HL-60 (cell line): ENCODE measurements at regions not wholly inside any gene's neighbourhood (a gene's known extent, or its start where the extent isn't known, plus 50 kb on each side); places are given as distances from the start of the nearest gene placed in this dataset.

ENCODE experiments used
- DNase-seq, 2 experiments: peaks; one replicate each; pipeline ENCODE4 v3.0.0-alpha.2; 2010 to 2020; ENCODE audit warnings: low read depth in 1 of 2, low spot score in 1 of 2
- H3K27ac ChIP-seq: fragments of 250-450 bp; sonication (Bioruptor Pico); replicated peaks from 2 replicates; pipeline ENCODE4 v1.5.1; 2020; ENCODE audit warnings: mild to moderate bottlenecking, moderate library complexity
- H3K27me3 ChIP-seq: fragments of 250-450 bp; sonication (Bioruptor Pico); 2 replicates; pipeline ENCODE4 v1.5.1; 2021; ENCODE audit warnings: mild to moderate bottlenecking, moderate library complexity; ENCODE audit not compliant: insufficient read depth, poor library complexity, severe bottlenecking
- H3K4me3 ChIP-seq: replicated peaks from 2 replicates; pipeline ENCODE4 v1.5.1; 2011; ENCODE audit warnings: mild to moderate bottlenecking, control low read depth, low read length; ENCODE audit not compliant: insufficient read depth
- GABPA ChIP-seq: IDR thresholded peaks from 2 replicates; pipeline ENCODE4 v1.6.1; 2012; ENCODE audit warnings: low read depth
- POLR2AphosphoS5 ChIP-seq: IDR thresholded peaks from 2 replicates; pipeline ENCODE4 v1.6.1; 2012; ENCODE audit warnings: low read depth
- SPI1 ChIP-seq: IDR thresholded peaks from 2 replicates; pipeline ENCODE4 v1.6.1; 2012; ENCODE audit warnings: low read depth, mild to moderate bottlenecking, borderline replicate concordance
- TF ChIP-seq, protein P1 (sequence below): IDR thresholded peaks from 2 replicates; pipeline ENCODE4 v1.6.1; 2012; ENCODE audit warnings: low read depth; ENCODE audit not compliant: insufficient replicate concordance
- TF ChIP-seq, protein P2 (sequence below): IDR thresholded peaks from one replicate; pipeline ENCODE4 v1.5.1; 2011; ENCODE audit warnings: low read length, control low read depth, inconsistent platforms; ENCODE audit not compliant: insufficient read depth

DNA sequence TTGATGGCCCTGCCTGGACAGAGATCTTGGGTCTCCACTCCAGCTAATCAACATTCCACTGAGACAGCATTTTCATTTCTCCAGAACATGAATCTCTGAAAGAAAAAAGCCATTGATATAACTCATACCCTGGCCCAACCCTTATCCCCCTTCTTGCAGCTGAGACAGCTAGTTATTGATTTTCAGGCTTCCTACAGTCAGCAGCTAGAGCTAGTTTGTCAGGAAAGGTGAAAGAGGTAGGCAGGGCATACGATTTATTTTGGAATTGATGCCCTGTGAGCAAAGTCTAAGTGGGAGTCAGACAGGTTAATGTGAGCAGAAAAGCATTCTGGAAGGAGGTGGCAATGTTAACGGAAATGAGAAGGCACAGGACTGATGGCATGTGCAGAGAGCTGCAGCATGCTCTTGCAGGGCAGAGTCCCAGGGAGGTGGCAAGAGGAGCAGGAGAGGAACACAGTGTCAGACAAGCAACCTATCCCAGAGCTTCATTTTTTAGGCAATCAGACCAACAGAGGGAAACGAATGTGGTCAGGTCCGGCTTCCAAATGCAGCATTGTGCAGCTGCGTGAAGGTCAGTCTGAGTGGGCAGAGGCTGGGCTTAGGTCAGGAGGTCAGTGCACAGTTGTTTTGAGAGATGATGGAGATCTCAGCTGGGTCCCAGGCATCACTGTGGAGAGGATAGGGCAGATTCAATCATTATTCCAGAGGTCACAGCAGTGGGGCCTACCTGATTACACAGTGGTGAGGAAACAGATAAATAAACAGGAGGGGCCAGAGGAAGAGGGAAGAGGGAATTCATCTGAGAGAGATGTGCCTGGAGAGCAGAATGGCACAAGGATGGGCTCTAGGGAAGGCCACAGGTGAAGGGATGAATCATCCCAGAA is 134.8 kb downstream of the CMPK2 start:
- TF ChIP-seq, protein P1, sequence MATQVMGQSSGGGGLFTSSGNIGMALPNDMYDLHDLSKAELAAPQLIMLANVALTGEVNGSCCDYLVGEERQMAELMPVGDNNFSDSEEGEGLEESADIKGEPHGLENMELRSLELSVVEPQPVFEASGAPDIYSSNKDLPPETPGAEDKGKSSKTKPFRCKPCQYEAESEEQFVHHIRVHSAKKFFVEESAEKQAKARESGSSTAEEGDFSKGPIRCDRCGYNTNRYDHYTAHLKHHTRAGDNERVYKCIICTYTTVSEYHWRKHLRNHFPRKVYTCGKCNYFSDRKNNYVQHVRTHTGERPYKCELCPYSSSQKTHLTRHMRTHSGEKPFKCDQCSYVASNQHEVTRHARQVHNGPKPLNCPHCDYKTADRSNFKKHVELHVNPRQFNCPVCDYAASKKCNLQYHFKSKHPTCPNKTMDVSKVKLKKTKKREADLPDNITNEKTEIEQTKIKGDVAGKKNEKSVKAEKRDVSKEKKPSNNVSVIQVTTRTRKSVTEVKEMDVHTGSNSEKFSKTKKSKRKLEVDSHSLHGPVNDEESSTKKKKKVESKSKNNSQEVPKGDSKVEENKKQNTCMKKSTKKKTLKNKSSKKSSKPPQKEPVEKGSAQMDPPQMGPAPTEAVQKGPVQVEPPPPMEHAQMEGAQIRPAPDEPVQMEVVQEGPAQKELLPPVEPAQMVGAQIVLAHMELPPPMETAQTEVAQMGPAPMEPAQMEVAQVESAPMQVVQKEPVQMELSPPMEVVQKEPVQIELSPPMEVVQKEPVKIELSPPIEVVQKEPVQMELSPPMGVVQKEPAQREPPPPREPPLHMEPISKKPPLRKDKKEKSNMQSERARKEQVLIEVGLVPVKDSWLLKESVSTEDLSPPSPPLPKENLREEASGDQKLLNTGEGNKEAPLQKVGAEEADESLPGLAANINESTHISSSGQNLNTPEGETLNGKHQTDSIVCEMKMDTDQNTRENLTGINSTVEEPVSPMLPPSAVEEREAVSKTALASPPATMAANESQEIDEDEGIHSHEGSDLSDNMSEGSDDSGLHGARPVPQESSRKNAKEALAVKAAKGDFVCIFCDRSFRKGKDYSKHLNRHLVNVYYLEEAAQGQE: no peak
- no peak for TF ChIP-seq GABPA
- TF ChIP-seq, protein P2, sequence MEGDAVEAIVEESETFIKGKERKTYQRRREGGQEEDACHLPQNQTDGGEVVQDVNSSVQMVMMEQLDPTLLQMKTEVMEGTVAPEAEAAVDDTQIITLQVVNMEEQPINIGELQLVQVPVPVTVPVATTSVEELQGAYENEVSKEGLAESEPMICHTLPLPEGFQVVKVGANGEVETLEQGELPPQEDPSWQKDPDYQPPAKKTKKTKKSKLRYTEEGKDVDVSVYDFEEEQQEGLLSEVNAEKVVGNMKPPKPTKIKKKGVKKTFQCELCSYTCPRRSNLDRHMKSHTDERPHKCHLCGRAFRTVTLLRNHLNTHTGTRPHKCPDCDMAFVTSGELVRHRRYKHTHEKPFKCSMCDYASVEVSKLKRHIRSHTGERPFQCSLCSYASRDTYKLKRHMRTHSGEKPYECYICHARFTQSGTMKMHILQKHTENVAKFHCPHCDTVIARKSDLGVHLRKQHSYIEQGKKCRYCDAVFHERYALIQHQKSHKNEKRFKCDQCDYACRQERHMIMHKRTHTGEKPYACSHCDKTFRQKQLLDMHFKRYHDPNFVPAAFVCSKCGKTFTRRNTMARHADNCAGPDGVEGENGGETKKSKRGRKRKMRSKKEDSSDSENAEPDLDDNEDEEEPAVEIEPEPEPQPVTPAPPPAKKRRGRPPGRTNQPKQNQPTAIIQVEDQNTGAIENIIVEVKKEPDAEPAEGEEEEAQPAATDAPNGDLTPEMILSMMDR: no peak
- no peak for TF ChIP-seq SPI1
- no peak for TF ChIP-seq POLR2AphosphoS5
- no peak for DNase-seq
- no peaks in the 10 kb centered on the region for H3K27me3 ChIP-seq
- H3K4me3 ChIP-seq: no peak overlapping the region
- H3K27ac ChIP-seq: no peak overlapping the region

DNA sequence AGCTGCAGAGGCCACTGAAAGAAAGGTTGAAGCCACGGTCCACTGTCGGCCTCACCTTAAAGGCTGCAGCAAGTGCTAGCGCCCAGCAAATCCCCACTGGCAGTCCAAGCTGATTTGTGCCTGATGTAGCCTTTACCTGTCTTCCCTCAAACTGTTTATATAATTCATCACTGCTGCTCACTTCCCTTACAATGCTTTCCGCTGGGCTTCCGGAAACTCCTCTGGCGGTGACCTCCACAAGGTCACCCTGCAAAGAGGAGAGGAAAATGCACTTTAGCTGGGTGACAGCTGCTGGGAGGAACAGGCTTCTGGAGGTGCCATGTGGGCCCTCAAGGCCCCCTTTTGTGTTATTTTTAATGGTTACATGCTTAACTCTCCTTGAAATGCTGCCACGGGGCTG is 126.2 kb downstream of the CMPK2 start:
- H3K4me3 ChIP-seq: no peak overlapping the region
- no peaks in the 10 kb centered on the region for H3K27me3 ChIP-seq
- no peak for DNase-seq
- no peak overlapping the region for H3K27ac ChIP-seq
- TF ChIP-seq, protein P1: no peak
- no peak for TF ChIP-seq POLR2AphosphoS5
- TF ChIP-seq, protein P2: no peak
- TF ChIP-seq GABPA: no peak
- no peak for TF ChIP-seq SPI1

DNA sequence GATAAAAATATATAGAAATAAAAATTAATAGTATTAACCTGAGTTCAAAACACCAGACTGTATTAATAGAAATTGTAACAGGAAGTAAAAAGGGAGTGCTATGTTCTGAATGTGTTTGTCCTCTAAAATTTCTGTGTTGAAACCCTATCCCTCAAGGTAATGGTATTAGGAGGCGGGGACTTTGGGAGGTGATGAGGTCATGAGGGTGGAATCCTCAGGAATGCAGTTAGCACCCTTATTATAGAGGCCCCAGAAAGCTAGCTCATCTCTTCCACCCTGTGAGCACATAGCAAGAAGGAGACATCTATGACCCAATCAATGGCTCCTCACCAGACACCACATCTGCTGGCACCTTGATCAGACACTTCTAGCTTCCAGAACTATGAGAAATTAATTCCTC is 124.5 kb downstream of the CMPK2 start:
- H3K27me3 ChIP-seq: no peaks in the 10 kb centered on the region
- no peak overlapping the region for H3K27ac ChIP-seq
- DNase-seq: no peak
- H3K4me3 ChIP-seq: no peak overlapping the region
- TF ChIP-seq, protein P1: no peak
- TF ChIP-seq SPI1 (no peak), GABPA (no peak), POLR2AphosphoS5 (no peak)
- TF ChIP-seq, protein P2: no peak
